Activated T-cell treated with anti-CD3 and anti-CD28 coated beads, Interleukin-2, amount 50 U/mL, for 4 hours (primary cell): ENCODE measurements at regions not wholly inside any gene's neighbourhood (a gene's known extent, or its start where the extent isn't known, plus 50 kb on each side); places are given as distances from the start of the nearest gene placed in this dataset.
"Not testable (repeated sequence)": the region's sequence is repeated elsewhere in the genome, so short reads cannot be mapped to it uniquely, and the experiment has no call there.

ENCODE experiments used
- ATAC-seq, 2 donors: fragments of 200-7000 bp; cut with Tn5 transposase; one replicate each; pipeline ENCODE4 v1.10.0; 2021
- DNase-seq: peaks from one replicate; pipeline ENCODE4 v3.0.0-alpha.2; 2020
- H3K27me3 Mint-ChIP-seq: one replicate; pipeline ENCODE4 v1.8.0; 2021; ENCODE audit warnings: low read depth, mixed read lengths
- H3K36me3 Mint-ChIP-seq: one replicate; pipeline ENCODE4 v1.8.0; 2022; ENCODE audit warnings: mixed read lengths; ENCODE audit not compliant: insufficient read depth
- H3K4me1 Mint-ChIP-seq: one replicate; pipeline ENCODE4 v1.8.0; 2021; ENCODE audit warnings: low read depth, mixed read lengths
- H3K4me3 Mint-ChIP-seq: one replicate; pipeline ENCODE4 v1.8.0; 2021; ENCODE audit warnings: mild to moderate bottlenecking, moderate library complexity, mixed read lengths
- H3K9me3 Mint-ChIP-seq: one replicate; pipeline ENCODE4 v1.8.0; 2021; ENCODE audit warnings: mixed read lengths

GRCh38 chr9:91512235-91512634, 88.6 kb upstream of the NFIL3 start:
- not testable (repeated sequence) for H3K9me3 Mint-ChIP-seq, H3K4me3 Mint-ChIP-seq, H3K36me3 Mint-ChIP-seq, H3K4me1 Mint-ChIP-seq, DNase-seq, ATAC-seq
- peaks cover 25% of the 10 kb centered on the region for H3K27me3 Mint-ChIP-seq

- Mint-ChIP-seq H3K36me3 (no peaks in the 10 kb centered on the region), H3K27me3 (peaks cover 4% of the 10 kb centered on the region), H3K9me3 (no peaks in the 10 kb centered on the region), H3K4me3 (no peak overlapping the region), H3K4me1 (no peaks in the 10 kb centered on the region)
- DNase-seq (no peak), ATAC-seq (peak in 1 of 2 donors; percentile 32)
These were observed 80.0 kb upstream of the NFIL3 start for GRCh38 chr9:91503673-91504081.

GRCh38 chr9:91502913-91503672, 79.5 kb upstream of the NFIL3 start:
- H3K36me3 Mint-ChIP-seq: no peaks in the 10 kb centered on the region
- ATAC-seq: peak in 1 of 2 donors; percentile 13
- no peaks in the 10 kb centered on the region for H3K4me1 Mint-ChIP-seq
- peaks cover 4% of the 10 kb centered on the region for H3K27me3 Mint-ChIP-seq
- no peaks in the 10 kb centered on the region for H3K9me3 Mint-ChIP-seq
- DNase-seq: no peak
- no peak overlapping the region for H3K4me3 Mint-ChIP-seq

- H3K4me3 Mint-ChIP-seq: no peak overlapping the region
- ATAC-seq: no peak
- no peaks in the 10 kb centered on the region for H3K4me1 Mint-ChIP-seq
- H3K9me3 Mint-ChIP-seq: no peaks in the 10 kb centered on the region
- H3K36me3 Mint-ChIP-seq: no peaks in the 10 kb centered on the region
- peaks cover 7% of the 10 kb centered on the region for H3K27me3 Mint-ChIP-seq
- DNase-seq: no peak
These were observed 78.8 kb upstream of the NFIL3 start for GRCh38 chr9:91502475-91502874.

GRCh38 chr9:91500509-91501014, 76.9 kb upstream of the NFIL3 start:
- H3K4me3 Mint-ChIP-seq: no peak overlapping the region
- H3K4me1 Mint-ChIP-seq: no peaks in the 10 kb centered on the region
- peak; percentile 72 to 76 for ATAC-seq
- peaks cover 6% of the 10 kb centered on the region for H3K27me3 Mint-ChIP-seq
- DNase-seq: no peak
- no peaks in the 10 kb centered on the region for H3K9me3 Mint-ChIP-seq
- no peaks in the 10 kb centered on the region for H3K36me3 Mint-ChIP-seq

- Mint-ChIP-seq H3K4me3 (no peak overlapping the region), H3K9me3 (no peaks in the 10 kb centered on the region), H3K27me3 (peaks cover 14% of the 10 kb centered on the region), H3K36me3 (no peaks in the 10 kb centered on the region), H3K4me1 (no peaks in the 10 kb centered on the region)
- ATAC-seq (no peak), DNase-seq (no peak)
These were observed 72.7 kb upstream of the NFIL3 start for GRCh38 chr9:91496351-91496750.

- ATAC-seq (no peak), DNase-seq (no peak)
- Mint-ChIP-seq H3K4me1 (no peaks in the 10 kb centered on the region), H3K27me3 (peaks cover 16% of the 10 kb centered on the region), H3K9me3 (no peaks in the 10 kb centered on the region), H3K36me3 (no peaks in the 10 kb centered on the region), H3K4me3 (no peak overlapping the region)
These were observed 71.8 kb upstream of the NFIL3 start for GRCh38 chr9:91495450-91495849.

GRCh38 chr9:91494751-91495150, 71.1 kb upstream of the NFIL3 start:
- no peaks in the 10 kb centered on the region for H3K36me3 Mint-ChIP-seq
- H3K4me3 Mint-ChIP-seq: no peak overlapping the region
- DNase-seq (no peak), ATAC-seq (no peak)
- H3K4me1 Mint-ChIP-seq: no peaks in the 10 kb centered on the region
- no peaks in the 10 kb centered on the region for H3K9me3 Mint-ChIP-seq
- peaks cover 16% of the 10 kb centered on the region for H3K27me3 Mint-ChIP-seq

GRCh38 chr9:91492237-91492636, 68.6 kb upstream of the NFIL3 start:
- ATAC-seq (no peak), DNase-seq (no peak)
- Mint-ChIP-seq H3K27me3 (peaks cover 15% of the 10 kb centered on the region), H3K4me3 (no peak overlapping the region), H3K9me3 (no peaks in the 10 kb centered on the region), H3K4me1 (no peaks in the 10 kb centered on the region), H3K36me3 (no peaks in the 10 kb centered on the region)

- DNase-seq: no peak
- Mint-ChIP-seq H3K4me1 (no peaks in the 10 kb centered on the region), H3K27me3 (peaks cover 12% of the 10 kb centered on the region), H3K36me3 (no peaks in the 10 kb centered on the region), H3K9me3 (no peaks in the 10 kb centered on the region), H3K4me3 (no peak overlapping the region)
- no peak for ATAC-seq
These were observed 68.0 kb upstream of the NFIL3 start for GRCh38 chr9:91491624-91492023.

GRCh38 chr9:91489361-91489899, 65.8 kb upstream of the NFIL3 start:
- ATAC-seq: peak; percentile 43 to 55
- H3K9me3 Mint-ChIP-seq: no peaks in the 10 kb centered on the region
- no peak overlapping the region for H3K4me3 Mint-ChIP-seq
- DNase-seq: no peak
- peaks cover 8% of the 10 kb centered on the region for H3K27me3 Mint-ChIP-seq
- H3K4me1 Mint-ChIP-seq: no peaks in the 10 kb centered on the region
- no peaks in the 10 kb centered on the region for H3K36me3 Mint-ChIP-seq

GRCh38 chr9:91488341-91488740, 64.7 kb upstream of the NFIL3 start:
- no peak for DNase-seq
- no peaks in the 10 kb centered on the region for H3K4me1 Mint-ChIP-seq
- H3K36me3 Mint-ChIP-seq: no peaks in the 10 kb centered on the region
- H3K9me3 Mint-ChIP-seq: no peaks in the 10 kb centered on the region
- no peak for ATAC-seq
- H3K27me3 Mint-ChIP-seq: peaks cover 10% of the 10 kb centered on the region
- H3K4me3 Mint-ChIP-seq: no peak overlapping the region

- H3K9me3 Mint-ChIP-seq: no peaks in the 10 kb centered on the region
- DNase-seq (no peak), ATAC-seq (no peak)
- peaks cover 19% of the 10 kb centered on the region for H3K27me3 Mint-ChIP-seq
- H3K4me3 Mint-ChIP-seq: no peak overlapping the region
- H3K36me3 Mint-ChIP-seq: no peaks in the 10 kb centered on the region
- H3K4me1 Mint-ChIP-seq: no peaks in the 10 kb centered on the region
These were observed 63.3 kb upstream of the NFIL3 start for GRCh38 chr9:91486699-91487497.

GRCh38 chr9:91485006-91485405, 61.4 kb upstream of the NFIL3 start:
- H3K27me3 Mint-ChIP-seq: peaks cover 24% of the 10 kb centered on the region
- DNase-seq (no peak), ATAC-seq (no peak)
- no peaks in the 10 kb centered on the region for H3K36me3 Mint-ChIP-seq
- no peaks in the 10 kb centered on the region for H3K4me1 Mint-ChIP-seq
- no peak overlapping the region for H3K4me3 Mint-ChIP-seq
- H3K9me3 Mint-ChIP-seq: no peaks in the 10 kb centered on the region
